ENCODE measurements at regions not wholly inside any gene's neighbourhood (a gene's known extent, or its start where the extent isn't known, plus 50 kb on each side); places are given as distances from the start of the nearest gene placed in this dataset.

- H4K5ac ChIP-seq (ENCODE audit: insufficient read length, low read depth, low read length) = no peak overlapping the region
These were observed 68.3 kb upstream of the RC3H1 start for GRCh38 chr1:174090471-174090870.

More at GRCh38 chr1:174090471-174090870, 68.3 kb upstream of the RC3H1 start:
- Mint-ChIP-seq H3K27ac (no peak overlapping the region), H3K36me3 (ENCODE audit: insufficient read depth in 1 of 3, low read depth in 3 of 3) (peaks cover 0 to 5% (median 0%) of the 10 kb centered on the region in 3 experiments; a peak in 2 of 7 replicates), H3K4me3 (no peak overlapping the region), H3K27me3 (ENCODE audit: low read depth) (no peaks in the 10 kb centered on the region), H3K9me3 (peaks cover 6% of the 10 kb centered on the region in 2 experiments; a peak in 3 of 5 replicates), H3K4me1 (no peaks in the 10 kb centered on the region)
- H2AFZ ChIP-seq (ENCODE audit: low read length) = no peak overlapping the region
- no peak overlapping the region for H3K4me2 ChIP-seq (ENCODE audit: insufficient read depth, insufficient read length, low read length)
- no peak overlapping the region for H3K23ac ChIP-seq (ENCODE audit: insufficient read length, low read depth, low read length)
- no peaks in the 10 kb centered on the region for H3K79me2 ChIP-seq (ENCODE audit: insufficient read depth, low read length)
- no peaks in the 10 kb centered on the region for H3K9me3 ChIP-seq (ENCODE audit: control insufficient read depth, low read depth, low read length)
- no peak overlapping the region for H3K9ac ChIP-seq (ENCODE audit: extremely low read depth, insufficient read length, low read length)
- DNase-seq = no peak
- H3K56ac ChIP-seq (ENCODE audit: insufficient read length, low read depth, low read length) = no peak overlapping the region
- H3K4ac ChIP-seq (ENCODE audit: low read depth, low read length) = no peak overlapping the region
- no peak overlapping the region for H2BK12ac ChIP-seq (ENCODE audit: insufficient read length, low read depth, low read length)
- no peak overlapping the region for H4K8ac ChIP-seq (replicated peaks; ENCODE audit: insufficient read length, low read depth, low read length)
- no peaks in the 10 kb centered on the region for H3K4me1 ChIP-seq (ENCODE audit: insufficient read depth, low read length)
- no peak overlapping the region for H2BK15ac ChIP-seq (ENCODE audit: low read depth, low read length)
- WGBS (ENCODE audit: extremely low coverage, insufficient read length, low lambda C conversion rate) = no CpG with 5 or more reads among the region's 3 CpGs
- no peaks in the 10 kb centered on the region for H3K79me1 ChIP-seq (ENCODE audit: insufficient read depth, low read depth, low read length, poor library complexity, severe bottlenecking)
- no peaks in the 10 kb centered on the region for H3K27me3 ChIP-seq (ENCODE audit: insufficient read depth, low read length)
- H2AK5ac ChIP-seq (ENCODE audit: insufficient read length, low read length) = no peak overlapping the region
- H3K23me2 ChIP-seq (ENCODE audit: insufficient read length, low read depth, low read length, poor library complexity, severe bottlenecking) = no peaks in the 10 kb centered on the region
- H2BK120ac ChIP-seq (ENCODE audit: low read depth, low read length, poor library complexity, severe bottlenecking) = no peak overlapping the region
- no peak overlapping the region for H3K14ac ChIP-seq (ENCODE audit: insufficient read depth, low read length)
- no peaks in the 10 kb centered on the region for H4K20me1 ChIP-seq (ENCODE audit: control insufficient read depth, insufficient read depth, insufficient read length)
- H3K18ac ChIP-seq (ENCODE audit: insufficient read length, low read depth, low read length) = no peak overlapping the region
- no peak overlapping the region for H3T11ph ChIP-seq (ENCODE audit: low read length)
- H2BK20ac ChIP-seq (ENCODE audit: low read depth, low read length, poor library complexity, severe bottlenecking) = no peak overlapping the region
- no peak overlapping the region for H2BK5ac ChIP-seq (ENCODE audit: insufficient read length, low read length)
- no peak overlapping the region for H4K91ac ChIP-seq (ENCODE audit: insufficient read length, low read depth, low read length)
- H3K27ac ChIP-seq (ENCODE audit: insufficient read length, low read depth, low read length) = no peak overlapping the region
- TF ChIP-seq CTCF (conservative IDR thresholded peaks at IDR 0.05) = no peak

Measured in H9 (cell line).